Body of pancreas (tissue), 4 donors: ENCODE measurements at regions not wholly inside any gene's neighbourhood (a gene's known extent, or its start where the extent isn't known, plus 50 kb on each side); places are given as distances from the start of the nearest gene placed in this dataset.

ENCODE experiments used
- POLR2A ChIP-seq, 3 donors: fragments of 450-650 bp; IDR thresholded peaks; one replicate each; pipeline ENCODE4 v1.6.1; 2016; ENCODE audit warnings: antibody characterized with exemption in 3 of 3, mild to moderate bottlenecking in 2 of 3
- TF ChIP-seq, protein P1 (sequence below), 7 experiments: fragments of 450-650 bp in 4 of 7; fragments of 200-600 bp in 3 of 7; sonication (generic) in 3 of 7; IDR thresholded peaks; one replicate each; pipeline ENCODE4 v1.5.1; 2016 to 2019; ENCODE audit warnings: antibody characterized with exemption in 7 of 7

DNA sequence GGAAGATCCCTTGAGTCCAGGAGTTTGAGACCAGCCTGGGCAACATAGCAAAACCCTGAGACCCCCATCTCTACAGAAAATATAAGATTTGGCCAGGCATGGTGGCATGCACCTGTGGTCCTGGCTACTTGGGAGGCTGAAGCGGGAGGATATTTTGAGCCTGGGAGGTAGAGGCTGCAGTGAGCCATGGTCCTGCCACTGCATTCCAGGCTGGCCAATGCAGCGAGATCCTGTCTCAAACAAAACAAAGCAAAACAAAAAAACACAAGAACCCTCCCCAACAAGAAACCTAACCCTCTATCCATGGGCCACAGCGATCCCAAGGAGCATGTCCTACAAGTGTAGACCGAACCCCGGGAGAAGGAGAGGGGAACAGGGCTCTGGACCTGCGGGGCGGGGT is 133.3 kb downstream of the MGAT5B start:
- TF ChIP-seq, protein P1, sequence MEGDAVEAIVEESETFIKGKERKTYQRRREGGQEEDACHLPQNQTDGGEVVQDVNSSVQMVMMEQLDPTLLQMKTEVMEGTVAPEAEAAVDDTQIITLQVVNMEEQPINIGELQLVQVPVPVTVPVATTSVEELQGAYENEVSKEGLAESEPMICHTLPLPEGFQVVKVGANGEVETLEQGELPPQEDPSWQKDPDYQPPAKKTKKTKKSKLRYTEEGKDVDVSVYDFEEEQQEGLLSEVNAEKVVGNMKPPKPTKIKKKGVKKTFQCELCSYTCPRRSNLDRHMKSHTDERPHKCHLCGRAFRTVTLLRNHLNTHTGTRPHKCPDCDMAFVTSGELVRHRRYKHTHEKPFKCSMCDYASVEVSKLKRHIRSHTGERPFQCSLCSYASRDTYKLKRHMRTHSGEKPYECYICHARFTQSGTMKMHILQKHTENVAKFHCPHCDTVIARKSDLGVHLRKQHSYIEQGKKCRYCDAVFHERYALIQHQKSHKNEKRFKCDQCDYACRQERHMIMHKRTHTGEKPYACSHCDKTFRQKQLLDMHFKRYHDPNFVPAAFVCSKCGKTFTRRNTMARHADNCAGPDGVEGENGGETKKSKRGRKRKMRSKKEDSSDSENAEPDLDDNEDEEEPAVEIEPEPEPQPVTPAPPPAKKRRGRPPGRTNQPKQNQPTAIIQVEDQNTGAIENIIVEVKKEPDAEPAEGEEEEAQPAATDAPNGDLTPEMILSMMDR (IDR thresholded peaks at IDR 0.05) = no peak
- no peak for TF ChIP-seq POLR2A (IDR thresholded peaks at IDR 0.05)
